ENCODE measurements at regions not wholly inside any gene's neighbourhood (a gene's known extent, or its start where the extent isn't known, plus 50 kb on each side); places are given as distances from the start of the nearest gene placed in this dataset.

DNA sequence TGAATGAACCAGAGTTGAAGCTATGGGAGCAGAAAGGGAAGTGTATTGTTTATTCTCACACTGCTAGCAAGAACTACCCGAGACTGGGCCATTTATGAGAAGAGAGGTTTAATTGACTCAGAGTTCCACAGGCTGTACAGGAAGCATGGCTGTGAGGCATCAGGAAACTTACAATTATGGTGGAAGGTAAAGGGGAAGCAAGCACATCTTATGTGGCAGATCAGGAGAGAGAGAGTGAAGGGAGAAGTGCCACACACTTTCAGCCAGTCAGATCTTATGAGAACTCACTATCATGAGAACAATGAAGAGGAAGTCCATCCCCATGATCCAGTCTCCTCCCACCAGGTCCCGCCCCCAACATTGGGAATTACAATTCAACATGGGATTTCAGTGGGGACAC lies 383.2 kb upstream of the SLC14A2 start:
- Histone ChIP-seq H3K27ac (ENCODE audit: low read length) (no peak overlapping the region), H3K9ac (ENCODE audit: low read depth, low read length) (no peak overlapping the region), H3K9me3 (ENCODE audit: insufficient read depth, low read depth, low read length) (no peaks in the 10 kb centered on the region), H3K27me3 (ENCODE audit: insufficient read depth, low read length) (no peaks in the 10 kb centered on the region), H3K4me3 (ENCODE audit: low read length) (no peak overlapping the region), H3K36me3 (ENCODE audit: insufficient read depth, low read depth, low read length) (no peaks in the 10 kb centered on the region), H3K4me1 (ENCODE audit: insufficient read depth, low read length) (no peaks in the 10 kb centered on the region)

DNA sequence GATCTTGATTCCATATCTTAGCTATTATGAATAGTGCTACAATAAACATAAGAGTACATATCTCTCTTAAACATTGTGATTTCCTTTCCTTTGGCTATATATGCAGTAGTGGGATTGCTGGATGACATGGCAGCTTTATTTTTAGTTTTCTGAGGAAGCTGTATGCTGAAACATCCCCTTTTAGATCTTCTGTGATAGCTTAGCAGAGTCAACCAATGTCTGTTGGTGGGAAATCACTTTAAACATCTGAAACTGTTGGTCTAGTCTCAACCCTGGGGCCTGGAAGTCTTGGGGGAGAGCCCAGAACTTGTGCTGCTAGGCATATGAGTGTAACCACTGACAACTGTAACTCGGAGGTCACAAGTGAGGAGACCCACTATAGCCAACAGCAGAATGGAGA lies 378.6 kb upstream of the SLC14A2 start:
- Histone ChIP-seq H3K4me1 (ENCODE audit: insufficient read depth, low read length) (peaks cover 8% of the 10 kb centered on the region; the same call in 1 of the 2 replicates), H3K9me3 (ENCODE audit: insufficient read depth, low read depth, low read length) (no peaks in the 10 kb centered on the region), H3K27me3 (ENCODE audit: insufficient read depth, low read length) (no peaks in the 10 kb centered on the region), H3K9ac (ENCODE audit: low read depth, low read length) (no peak overlapping the region), H3K4me3 (ENCODE audit: low read length) (no peak overlapping the region), H3K27ac (ENCODE audit: low read length) (no peak overlapping the region), H3K36me3 (ENCODE audit: insufficient read depth, low read depth, low read length) (no peaks in the 10 kb centered on the region)

DNA sequence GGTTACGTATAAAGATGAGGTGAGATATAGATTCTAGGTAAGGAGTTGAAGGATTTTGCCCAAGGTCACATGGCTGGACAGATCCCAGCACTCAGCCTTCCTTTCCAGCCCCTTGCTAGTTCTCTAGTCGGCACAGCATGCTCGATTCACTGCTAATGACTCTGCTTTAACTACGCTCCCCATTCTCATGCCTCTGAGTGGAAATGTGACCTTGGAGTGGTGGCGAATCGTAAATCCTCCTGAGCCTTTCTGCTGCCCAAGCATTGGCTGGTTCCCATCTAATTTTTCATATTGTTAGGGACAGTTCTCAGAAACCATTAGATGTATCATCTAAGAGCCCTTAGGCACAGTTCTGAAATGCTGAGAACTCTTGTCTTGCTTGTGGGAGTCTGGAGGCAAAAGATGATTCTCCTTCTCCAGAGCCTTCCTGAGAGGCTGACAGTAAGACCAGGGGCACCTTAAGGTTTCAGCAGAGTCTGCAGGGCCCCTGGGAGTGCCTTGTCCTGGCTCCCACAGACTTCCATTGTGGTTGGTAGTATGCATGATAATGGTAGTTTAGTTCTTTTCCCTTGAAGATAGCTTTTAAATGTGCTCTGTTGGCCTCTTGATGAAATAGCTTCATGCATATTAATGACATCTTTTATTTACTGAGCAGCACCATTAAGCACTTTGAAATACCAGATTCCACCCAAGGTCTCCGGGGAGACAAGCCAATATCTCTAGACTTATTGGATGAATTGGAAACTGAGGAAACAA lies 377.8 kb upstream of the SLC14A2 start:
- Histone ChIP-seq H3K27ac (ENCODE audit: low read length) (no peak overlapping the region), H3K36me3 (ENCODE audit: insufficient read depth, low read depth, low read length) (no peaks in the 10 kb centered on the region), H3K27me3 (ENCODE audit: insufficient read depth, low read length) (no peaks in the 10 kb centered on the region), H3K9ac (ENCODE audit: low read depth, low read length) (no peak overlapping the region), H3K4me1 (ENCODE audit: insufficient read depth, low read length) (peaks cover 8% of the 10 kb centered on the region; the same call in 1 of the 2 replicates), H3K9me3 (ENCODE audit: insufficient read depth, low read depth, low read length) (no peaks in the 10 kb centered on the region), H3K4me3 (ENCODE audit: low read length) (no peak overlapping the region)

DNA sequence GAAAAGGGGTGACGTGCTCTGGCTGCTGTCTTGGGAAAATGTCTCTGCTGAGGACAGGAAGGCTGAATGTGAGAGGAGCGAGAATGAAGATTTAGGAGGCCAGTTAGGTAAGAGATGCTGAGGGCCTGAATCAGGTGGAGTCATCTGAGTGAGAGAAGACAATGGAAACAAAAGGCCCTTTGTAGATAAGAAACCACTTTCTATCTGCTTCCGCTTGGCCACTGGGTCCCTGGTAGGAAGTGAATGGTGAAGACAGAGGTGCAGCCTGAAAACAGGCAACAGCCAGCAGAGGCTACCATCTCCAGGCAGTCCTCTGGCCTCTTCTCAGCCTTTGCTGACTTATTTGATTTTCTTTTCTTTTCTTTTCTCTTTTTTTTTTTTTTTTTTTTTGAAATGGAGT lies 374.0 kb upstream of the SLC14A2 start:
- H3K36me3 ChIP-seq (ENCODE audit: insufficient read depth, low read depth, low read length): no peaks in the 10 kb centered on the region
- peaks cover 8% of the 10 kb centered on the region; the same call in 1 of the 2 replicates for H3K4me1 ChIP-seq (ENCODE audit: insufficient read depth, low read length)
- H3K27ac ChIP-seq (ENCODE audit: low read length): no peak overlapping the region
- no peak overlapping the region for H3K9ac ChIP-seq (ENCODE audit: low read depth, low read length)
- H3K4me3 ChIP-seq (ENCODE audit: low read length): no peak overlapping the region
- no peaks in the 10 kb centered on the region for H3K9me3 ChIP-seq (ENCODE audit: insufficient read depth, low read depth, low read length)
- no peaks in the 10 kb centered on the region for H3K27me3 ChIP-seq (ENCODE audit: insufficient read depth, low read length)

DNA sequence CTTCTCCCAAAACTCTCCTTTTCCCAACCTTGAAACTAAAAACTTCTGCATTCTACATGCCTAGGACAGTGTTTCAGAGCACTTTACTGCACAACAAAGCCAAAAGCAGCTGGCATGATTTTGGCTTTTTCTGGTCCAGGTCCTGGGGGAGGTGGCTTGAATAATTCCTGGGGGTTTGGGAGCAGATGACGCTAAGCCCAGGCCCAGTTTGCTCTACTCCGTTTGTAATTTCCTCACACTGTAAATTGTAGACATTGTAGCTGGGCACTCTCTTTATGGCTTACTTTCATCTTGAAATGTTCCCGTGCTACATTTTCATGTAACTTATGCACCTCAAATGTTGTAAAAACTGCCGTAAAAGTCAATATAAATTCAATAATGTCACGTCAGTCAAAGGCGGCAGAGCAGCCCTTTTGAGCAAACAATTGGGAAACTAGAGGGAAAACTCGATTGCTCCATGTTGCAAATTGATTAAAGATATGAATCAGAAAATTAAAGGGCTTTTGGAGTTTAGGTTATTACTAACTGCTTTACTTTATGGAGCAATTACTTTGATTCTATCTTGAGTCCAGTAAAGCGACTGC lies 373.2 kb upstream of the SLC14A2 start:
- Histone ChIP-seq H3K27ac (ENCODE audit: low read length) (no peak overlapping the region), H3K9ac (ENCODE audit: low read depth, low read length) (no peak overlapping the region), H3K4me1 (ENCODE audit: insufficient read depth, low read length) (peaks cover 8% of the 10 kb centered on the region; the same call in 1 of the 2 replicates), H3K9me3 (ENCODE audit: insufficient read depth, low read depth, low read length) (no peaks in the 10 kb centered on the region), H3K36me3 (ENCODE audit: insufficient read depth, low read depth, low read length) (no peaks in the 10 kb centered on the region), H3K27me3 (ENCODE audit: insufficient read depth, low read length) (no peaks in the 10 kb centered on the region), H3K4me3 (ENCODE audit: low read length) (no peak overlapping the region)

DNA sequence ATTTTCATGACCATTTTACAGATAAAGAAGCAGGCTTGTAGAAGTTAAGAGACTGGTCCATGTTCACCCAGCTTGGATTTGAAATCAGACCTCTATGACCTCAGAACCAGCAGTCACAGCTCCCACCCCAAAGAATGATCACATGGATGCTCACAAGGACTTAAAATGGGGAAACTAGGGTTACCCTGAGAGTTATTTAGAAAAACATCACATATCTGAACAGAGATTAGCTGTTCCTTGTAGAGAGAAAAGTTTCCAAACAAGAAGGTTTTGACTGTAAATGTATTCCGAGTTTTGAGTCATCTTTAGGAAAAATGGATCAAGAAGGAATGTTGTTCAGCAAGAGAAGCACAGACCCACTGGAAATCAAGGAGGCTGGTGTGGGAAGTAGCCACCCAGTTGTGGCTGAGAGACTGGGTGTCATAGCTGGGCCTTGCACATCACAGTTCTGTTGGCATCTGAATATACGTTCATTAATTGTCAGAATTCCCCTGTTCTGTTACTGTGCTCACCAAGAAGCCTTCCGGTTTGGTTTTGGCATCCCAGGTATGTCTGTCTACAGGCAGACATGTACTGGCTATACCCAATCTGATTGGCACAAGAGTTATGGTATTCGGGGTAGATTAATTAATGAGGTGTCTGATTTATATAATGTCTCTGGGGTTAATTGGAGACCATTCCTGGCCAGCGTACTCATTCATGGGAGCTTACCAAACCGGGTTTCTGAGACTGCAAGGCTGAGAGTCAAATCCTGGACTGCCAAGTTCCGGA lies 371.8 kb upstream of the SLC14A2 start:
- Histone ChIP-seq H3K27ac (ENCODE audit: low read length) (no peak overlapping the region), H3K9me3 (ENCODE audit: insufficient read depth, low read depth, low read length) (no peaks in the 10 kb centered on the region), H3K4me3 (ENCODE audit: low read length) (no peak overlapping the region), H3K27me3 (ENCODE audit: insufficient read depth, low read length) (no peaks in the 10 kb centered on the region), H3K4me1 (ENCODE audit: insufficient read depth, low read length) (no peaks in the 10 kb centered on the region), H3K36me3 (ENCODE audit: insufficient read depth, low read depth, low read length) (no peaks in the 10 kb centered on the region), H3K9ac (ENCODE audit: low read depth, low read length) (no peak overlapping the region)

DNA sequence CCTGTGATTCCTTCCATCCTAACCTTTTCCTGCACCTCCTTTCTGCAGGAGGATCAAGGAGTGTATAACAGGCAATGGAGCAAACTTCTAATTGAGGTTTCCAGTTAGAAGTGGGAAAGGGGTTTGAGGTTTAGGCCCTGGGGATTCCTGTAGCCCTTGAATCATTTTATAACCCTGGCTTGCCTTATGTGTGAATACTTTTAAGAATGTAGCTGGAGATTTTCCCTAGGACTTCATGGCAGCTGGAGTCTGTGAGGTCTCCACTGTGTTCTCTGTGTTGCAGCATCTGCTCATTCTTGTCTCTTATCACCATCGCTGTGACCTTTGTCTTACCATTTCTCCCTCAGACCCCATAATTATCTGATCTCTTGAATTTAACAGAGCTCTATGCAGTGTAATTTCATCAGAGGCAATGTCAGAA lies 370.2 kb upstream of the SLC14A2 start:
- Histone ChIP-seq H3K27ac (ENCODE audit: low read length) (no peak overlapping the region), H3K27me3 (ENCODE audit: insufficient read depth, low read length) (no peaks in the 10 kb centered on the region), H3K36me3 (ENCODE audit: insufficient read depth, low read depth, low read length) (no peaks in the 10 kb centered on the region), H3K9ac (ENCODE audit: low read depth, low read length) (no peak overlapping the region), H3K4me1 (ENCODE audit: insufficient read depth, low read length) (no peaks in the 10 kb centered on the region), H3K9me3 (ENCODE audit: insufficient read depth, low read depth, low read length) (no peaks in the 10 kb centered on the region), H3K4me3 (ENCODE audit: low read length) (no peak overlapping the region)

DNA sequence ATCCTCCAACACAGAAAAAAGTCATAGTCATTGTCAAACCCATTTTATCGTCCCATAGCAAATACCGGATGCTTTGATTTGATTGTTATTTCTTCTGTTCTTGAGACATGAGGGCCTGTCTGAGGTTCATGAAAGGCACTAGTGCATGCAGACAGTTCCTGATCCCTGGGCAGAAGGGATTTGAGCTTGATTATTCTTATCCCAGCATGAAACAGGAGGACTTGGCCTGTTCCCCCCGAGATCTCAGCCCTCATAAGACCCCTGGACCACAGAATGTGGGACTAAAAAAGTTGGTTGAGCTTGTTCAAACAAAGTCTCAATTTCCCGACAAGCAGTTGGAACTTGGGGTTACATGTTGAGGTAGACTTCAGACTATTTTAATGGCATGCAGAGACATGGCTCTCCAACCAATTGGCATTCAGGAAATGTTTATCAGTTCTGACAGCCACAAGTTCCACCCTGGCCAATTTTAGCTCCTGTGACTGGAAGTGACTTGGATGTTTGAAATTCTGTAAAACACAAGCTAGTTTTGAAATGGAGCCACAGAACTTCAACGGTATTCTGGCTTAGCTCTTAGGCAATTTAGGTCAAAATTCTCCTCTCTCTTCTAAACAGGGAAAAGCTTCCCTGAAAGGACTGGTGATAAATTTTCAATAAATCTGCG lies 366.9 kb upstream of the SLC14A2 start:
- no peaks in the 10 kb centered on the region for H3K4me1 ChIP-seq (ENCODE audit: insufficient read depth, low read length)
- no peak overlapping the region for H3K27ac ChIP-seq (ENCODE audit: low read length)
- H3K4me3 ChIP-seq (ENCODE audit: low read length): no peak overlapping the region
- H3K9me3 ChIP-seq (ENCODE audit: insufficient read depth, low read depth, low read length): no peaks in the 10 kb centered on the region
- H3K9ac ChIP-seq (ENCODE audit: low read depth, low read length): no peak overlapping the region
- H3K27me3 ChIP-seq (ENCODE audit: insufficient read depth, low read length): no peaks in the 10 kb centered on the region
- no peaks in the 10 kb centered on the region for H3K36me3 ChIP-seq (ENCODE audit: insufficient read depth, low read depth, low read length)

DNA sequence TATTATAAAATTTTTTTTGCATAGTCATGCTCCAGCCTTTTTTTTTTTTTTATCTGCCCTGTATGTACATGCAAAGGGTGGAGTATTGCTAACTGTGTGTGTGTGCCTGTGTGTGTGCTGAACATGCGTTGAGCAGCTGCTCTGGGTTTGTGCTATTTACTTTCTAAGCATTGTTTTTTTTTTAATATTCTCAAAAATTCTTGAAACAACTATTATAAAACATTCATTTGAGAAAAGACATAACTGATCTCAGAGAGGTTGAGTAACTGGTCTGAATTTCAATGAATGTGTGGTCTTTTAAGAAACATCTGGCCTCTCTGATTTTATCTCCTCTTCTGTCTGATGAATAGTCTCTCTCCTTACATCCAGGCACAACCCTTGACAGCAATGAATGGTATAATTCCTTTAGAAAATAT lies 366.0 kb upstream of the SLC14A2 start:
- Histone ChIP-seq H3K27me3 (ENCODE audit: insufficient read depth, low read length) (no peaks in the 10 kb centered on the region), H3K9ac (ENCODE audit: low read depth, low read length) (no peak overlapping the region), H3K9me3 (ENCODE audit: insufficient read depth, low read depth, low read length) (no peaks in the 10 kb centered on the region)

DNA sequence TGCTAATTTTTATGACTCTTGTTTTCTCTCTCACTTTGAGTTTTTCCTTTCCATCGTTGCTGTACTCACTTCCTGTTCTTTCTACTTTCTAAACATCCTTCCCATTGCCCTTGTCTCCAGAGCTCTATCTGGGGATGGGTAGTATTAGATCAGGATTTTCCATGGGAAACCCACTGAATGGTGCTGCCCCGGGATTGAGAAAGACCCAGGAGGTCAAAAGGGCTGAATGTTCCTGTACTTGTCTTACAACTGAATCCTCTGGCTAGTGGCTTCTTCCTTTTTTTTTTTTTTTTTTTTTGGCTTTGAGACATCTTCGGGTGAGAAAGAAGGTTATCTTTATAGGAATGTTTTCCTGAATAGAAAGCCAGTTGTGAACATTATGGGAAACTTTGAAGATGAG lies 364.8 kb upstream of the SLC14A2 start:
- Histone ChIP-seq H3K9me3 (ENCODE audit: insufficient read depth, low read depth, low read length) (no peaks in the 10 kb centered on the region), H3K27me3 (ENCODE audit: insufficient read depth, low read length) (no peaks in the 10 kb centered on the region), H3K4me1 (ENCODE audit: insufficient read depth, low read length) (no peaks in the 10 kb centered on the region), H3K36me3 (ENCODE audit: insufficient read depth, low read depth, low read length) (no peaks in the 10 kb centered on the region), H3K9ac (ENCODE audit: low read depth, low read length) (no peak overlapping the region), H3K4me3 (ENCODE audit: low read length) (no peak overlapping the region), H3K27ac (ENCODE audit: low read length) (no peak overlapping the region)

More for the DNA sequence above, 366.0 kb upstream of the SLC14A2 start:
- Histone ChIP-seq H3K4me3 (ENCODE audit: low read length) (no peak overlapping the region), H3K27ac (ENCODE audit: low read length) (no peak overlapping the region), H3K4me1 (ENCODE audit: insufficient read depth, low read length) (no peaks in the 10 kb centered on the region), H3K36me3 (ENCODE audit: insufficient read depth, low read depth, low read length) (no peaks in the 10 kb centered on the region)

DNA sequence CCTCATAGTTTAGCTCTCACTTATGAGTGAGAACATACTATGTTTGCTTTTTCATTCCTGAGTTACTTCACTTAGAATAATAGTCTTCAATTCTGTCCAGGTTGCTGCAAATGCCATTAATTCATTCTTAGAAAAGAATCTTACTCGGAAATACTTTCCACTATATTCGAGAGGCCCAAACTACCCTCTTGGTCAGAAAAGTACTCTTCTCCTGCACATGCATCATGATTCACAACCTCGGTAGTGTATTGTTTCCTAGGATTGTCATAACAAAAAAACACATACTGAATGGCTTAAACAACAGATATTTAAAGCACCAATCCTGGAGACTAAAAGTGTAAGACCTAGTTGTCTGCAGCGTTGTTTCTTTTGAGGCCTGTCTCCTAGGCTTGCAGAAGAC lies 364.0 kb upstream of the SLC14A2 start:
- no peaks in the 10 kb centered on the region for H3K9me3 ChIP-seq (ENCODE audit: insufficient read depth, low read depth, low read length)
- no peak overlapping the region for H3K4me3 ChIP-seq (ENCODE audit: low read length)
- H3K27me3 ChIP-seq (ENCODE audit: insufficient read depth, low read length): no peaks in the 10 kb centered on the region
- H3K4me1 ChIP-seq (ENCODE audit: insufficient read depth, low read length): no peaks in the 10 kb centered on the region
- no peak overlapping the region for H3K27ac ChIP-seq (ENCODE audit: low read length)
- no peaks in the 10 kb centered on the region for H3K36me3 ChIP-seq (ENCODE audit: insufficient read depth, low read depth, low read length)
- no peak overlapping the region for H3K9ac ChIP-seq (ENCODE audit: low read depth, low read length)

Data from iPS-20b (cell line).